Stimulated activated naive CD8-positive, alpha-beta T cell treated with anti-CD3 and anti-CD28 coated beads, Interleukin-15, amount 100 ng/mL, for 72 hours (primary cell): ENCODE measurements at regions not wholly inside any gene's neighbourhood (a gene's known extent, or its start where the extent isn't known, plus 50 kb on each side); places are given as distances from the start of the nearest gene placed in this dataset.

Source experiments
- ATAC-seq: fragments of 150-1000 bp; cut with Tn5 transposase; 2 replicates; pipeline ENCODE4 v1.10.0; 2021; ENCODE audit warnings: mild to moderate bottlenecking, moderate library complexity
- DNase-seq, 2 donors: peaks; one replicate each; pipeline ENCODE4 v3.0.0; 2021 to 2022
- H3K27ac Mint-ChIP-seq, 2 donors: one replicate each; pipeline ENCODE4 v1.8.0; 2022; ENCODE audit warnings: mild to moderate bottlenecking in 2 of 2, mixed read lengths in 2 of 2, moderate library complexity in 2 of 2
- H3K27me3 Mint-ChIP-seq: one replicate; pipeline ENCODE4 v1.8.0; 2022; ENCODE audit warnings: mixed read lengths
- H3K4me1 Mint-ChIP-seq: one replicate; pipeline ENCODE4 v1.8.0; 2022; ENCODE audit warnings: mild to moderate bottlenecking, mixed read lengths
- H3K4me3 Mint-ChIP-seq, 2 donors: one replicate each; pipeline ENCODE4 v1.8.0; 2022; ENCODE audit warnings: mild to moderate bottlenecking in 2 of 2, mixed read lengths in 2 of 2, moderate library complexity in 1 of 2
- H3K9me3 Mint-ChIP-seq, 2 donors: one replicate each; pipeline ENCODE4 v1.8.0; 2022; ENCODE audit warnings: mixed read lengths in 2 of 2

DNA sequence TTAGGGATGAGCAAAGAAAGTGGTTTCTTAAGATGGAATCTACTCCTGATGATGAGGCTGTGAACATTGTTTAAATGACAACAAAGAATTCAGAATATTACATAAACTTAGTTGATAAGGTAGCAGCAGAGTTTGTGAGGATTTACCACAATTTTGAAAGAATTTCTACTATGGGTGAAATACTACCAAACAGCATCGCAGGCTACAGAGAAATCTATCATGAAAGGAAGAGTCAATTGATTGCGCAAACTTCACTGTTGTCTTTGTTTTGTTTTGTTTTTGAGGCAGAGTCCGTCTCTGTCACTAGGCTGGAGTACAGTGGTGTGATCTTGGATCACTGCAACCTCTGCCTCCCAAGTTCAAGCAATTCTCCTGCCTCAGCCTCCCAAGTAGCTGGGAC lies 107.4 kb upstream of the SLC6A6 start:
- Mint-ChIP-seq H3K27ac (no peak overlapping the region), H3K27me3 (peaks cover 7% of the 10 kb centered on the region), H3K4me1 (no peaks in the 10 kb centered on the region)

GRCh38 chr3:14295801-14296200 lies 106.6 kb upstream of the SLC6A6 start:
- ATAC-seq (no peak), DNase-seq (no peak)
- Mint-ChIP-seq H3K9me3 (no peaks in the 10 kb centered on the region), H3K4me1 (no peaks in the 10 kb centered on the region), H3K27ac (no peak overlapping the region), H3K27me3 (peaks cover 7% of the 10 kb centered on the region), H3K4me3 (no peak overlapping the region)

More for the DNA sequence above, 107.4 kb upstream of the SLC6A6 start:
- ATAC-seq (no peak), DNase-seq (no peak)
- no peak overlapping the region for H3K4me3 Mint-ChIP-seq
- no peaks in the 10 kb centered on the region for H3K9me3 Mint-ChIP-seq

- Mint-ChIP-seq H3K4me1 (no peaks in the 10 kb centered on the region), H3K27ac (no peak overlapping the region), H3K9me3 (no peaks in the 10 kb centered on the region), H3K4me3 (no peak overlapping the region), H3K27me3 (peaks cover 7% of the 10 kb centered on the region)
- ATAC-seq (no peak), DNase-seq (no peak)
These were observed 105.1 kb upstream of the SLC6A6 start for GRCh38 chr3:14297305-14297704.

GRCh38 chr3:14297784-14298236 lies 104.6 kb upstream of the SLC6A6 start:
- ATAC-seq, result peak; percentile 59
- DNase-seq, result no peak
- Mint-ChIP-seq H3K9me3 (no peaks in the 10 kb centered on the region), H3K27me3 (peaks cover 7% of the 10 kb centered on the region), H3K4me3 (no peak overlapping the region), H3K4me1 (no peaks in the 10 kb centered on the region), H3K27ac (no peak overlapping the region)

DNA sequence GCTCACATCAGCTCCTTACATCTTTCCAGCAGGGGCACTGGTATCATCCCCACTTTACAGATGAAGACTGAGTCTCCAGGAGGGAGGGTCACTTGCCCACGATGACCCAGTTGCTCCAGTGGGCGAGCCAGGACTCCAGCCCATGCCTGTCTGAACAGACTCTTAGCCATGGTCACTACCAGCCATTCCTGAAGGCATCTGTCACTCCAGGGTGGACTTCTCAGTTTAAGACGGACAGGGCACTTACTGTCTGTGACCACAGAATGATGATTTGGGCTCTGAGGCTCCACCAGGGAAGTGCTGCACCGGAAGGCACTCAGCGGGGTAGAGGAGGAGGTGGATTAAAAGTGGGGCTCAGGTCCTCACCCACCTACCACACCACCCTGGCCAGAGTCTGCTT lies 104.0 kb upstream of the SLC6A6 start:
- no peak for ATAC-seq
- DNase-seq, result no peak
- H3K27ac Mint-ChIP-seq, result no peak overlapping the region
- H3K9me3 Mint-ChIP-seq, result no peaks in the 10 kb centered on the region
- H3K4me3 Mint-ChIP-seq, result no peak overlapping the region
- H3K4me1 Mint-ChIP-seq, result peaks cover 5% of the 10 kb centered on the region
- peaks cover 11% of the 10 kb centered on the region for H3K27me3 Mint-ChIP-seq

DNA sequence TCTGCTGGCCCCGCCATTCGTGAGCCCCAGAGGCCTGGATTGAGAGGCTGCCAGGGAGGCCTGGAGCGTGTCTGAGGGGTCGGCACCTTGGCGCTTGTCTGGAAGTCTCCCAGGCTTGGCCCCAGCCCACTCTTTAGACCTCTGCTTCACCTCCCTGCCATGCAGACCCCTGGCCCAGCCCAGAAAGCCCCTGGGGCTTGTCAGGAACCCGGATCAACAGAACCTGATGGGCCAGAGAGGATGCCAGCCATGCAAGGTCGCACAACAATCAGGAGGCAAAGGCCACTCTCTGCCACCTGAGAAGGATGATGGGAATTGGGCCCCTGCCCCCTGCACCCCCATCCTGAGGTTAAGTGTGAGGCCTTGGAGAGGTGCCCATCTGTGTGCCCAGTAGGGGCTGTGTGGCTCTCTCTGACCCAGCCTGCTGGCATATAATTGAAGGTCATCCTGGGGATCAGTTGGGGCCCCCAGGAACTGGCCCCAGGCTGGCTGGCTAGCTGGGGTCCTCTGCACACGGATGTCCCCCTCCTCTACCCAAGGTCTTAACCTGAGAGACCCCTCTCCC lies 103.3 kb upstream of the SLC6A6 start:
- Mint-ChIP-seq H3K9me3 (no peaks in the 10 kb centered on the region), H3K27me3 (peaks cover 16% of the 10 kb centered on the region), H3K4me3 (no peak overlapping the region), H3K4me1 (peaks cover 9% of the 10 kb centered on the region), H3K27ac (no peak overlapping the region)
- ATAC-seq (no peak), DNase-seq (no peak)

DNA sequence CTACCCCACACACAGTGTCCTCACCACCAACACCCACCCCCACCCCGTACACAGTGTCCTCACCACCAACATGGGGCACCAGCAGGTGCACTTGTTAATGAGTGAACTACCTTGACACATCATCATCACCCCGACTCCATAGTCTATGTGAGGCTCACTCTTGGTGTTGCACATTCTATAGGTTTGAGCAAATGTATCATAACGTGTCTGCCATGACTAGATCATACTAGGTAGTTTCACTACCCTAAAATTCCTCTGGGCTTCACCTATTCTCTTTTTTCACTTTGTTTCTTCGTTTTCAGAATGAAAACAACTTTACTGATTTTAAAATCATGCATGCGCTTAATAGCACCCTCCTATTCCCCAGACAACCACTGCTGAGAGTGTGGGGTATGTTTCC lies 102.6 kb upstream of the SLC6A6 start:
- ATAC-seq (no peak), DNase-seq (no peak)
- H3K4me3 Mint-ChIP-seq, result no peak overlapping the region

DNA sequence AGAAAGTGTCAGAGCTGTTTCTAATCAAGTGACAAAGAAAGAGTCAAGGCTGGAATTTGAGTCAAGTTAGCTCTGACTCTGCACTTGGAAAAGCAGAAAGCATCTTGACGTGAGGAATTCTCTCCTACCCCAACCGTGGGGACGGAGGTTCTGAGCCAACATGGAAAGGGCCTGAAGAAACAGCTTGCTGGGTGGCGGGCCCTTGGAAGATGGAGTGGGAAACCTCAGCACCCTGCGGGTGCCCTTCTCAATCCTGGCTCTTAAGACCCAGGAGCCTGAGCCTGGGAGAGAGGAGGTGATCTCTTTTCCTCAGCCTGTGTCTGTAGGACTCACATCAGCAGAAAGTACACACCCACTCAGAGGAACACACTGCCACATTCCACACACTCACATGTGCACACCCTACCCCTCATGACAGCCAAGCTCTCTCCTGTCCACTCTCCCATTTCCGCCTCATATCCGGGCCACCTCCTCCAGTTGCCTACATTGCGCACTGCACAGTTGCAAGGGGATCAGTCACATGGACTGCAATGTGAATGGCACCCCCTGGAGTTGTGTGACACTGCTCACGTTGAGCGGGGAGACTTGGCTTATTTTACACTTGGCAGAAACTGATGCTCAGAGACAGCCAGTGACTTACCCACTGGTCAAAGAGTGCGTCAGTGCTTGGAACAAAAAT lies 101.5 kb upstream of the SLC6A6 start:
- no peak overlapping the region for H3K4me3 Mint-ChIP-seq
- ATAC-seq (no peak), DNase-seq (no peak)
- peaks cover 9% of the 10 kb centered on the region for H3K4me1 Mint-ChIP-seq
- no peak overlapping the region for H3K27ac Mint-ChIP-seq
- peaks cover 16% of the 10 kb centered on the region for H3K27me3 Mint-ChIP-seq
- H3K9me3 Mint-ChIP-seq, result no peaks in the 10 kb centered on the region

More for the DNA sequence above, 102.6 kb upstream of the SLC6A6 start:
- Mint-ChIP-seq H3K9me3 (no peaks in the 10 kb centered on the region), H3K27me3 (peaks cover 16% of the 10 kb centered on the region), H3K4me1 (peaks cover 9% of the 10 kb centered on the region), H3K27ac (peak overlapping the region in 1 of 2 donors; percentile 79)

DNA sequence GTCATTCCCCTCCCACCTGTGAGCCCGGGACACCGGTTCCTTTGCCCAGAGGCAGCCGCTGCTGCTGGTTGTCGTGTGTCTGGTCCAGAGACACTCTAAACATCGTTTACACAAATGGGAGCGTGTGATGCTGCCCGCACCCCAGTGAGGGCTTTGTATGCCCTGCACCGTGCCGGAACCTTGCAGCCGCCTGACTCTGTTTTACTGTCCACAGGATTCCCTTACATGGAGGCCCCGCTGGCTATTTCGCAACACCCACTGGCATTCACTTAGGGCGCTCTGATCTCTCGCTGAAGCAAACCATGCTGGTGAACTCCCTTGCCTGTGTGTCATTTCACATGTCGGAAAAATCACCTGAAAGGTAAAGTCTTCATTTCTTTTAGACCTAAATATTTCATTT lies 100.8 kb upstream of the SLC6A6 start:
- Mint-ChIP-seq H3K4me1 (peaks cover 9% of the 10 kb centered on the region), H3K27me3 (peaks cover 9% of the 10 kb centered on the region), H3K27ac (no peak overlapping the region), H3K4me3 (no peak overlapping the region), H3K9me3 (no peaks in the 10 kb centered on the region)
- no peak for DNase-seq
- ATAC-seq, result no peak

- Mint-ChIP-seq H3K4me3 (no peak overlapping the region), H3K4me1 (peaks cover 9% of the 10 kb centered on the region), H3K27me3 (peaks cover 9% of the 10 kb centered on the region), H3K9me3 (no peaks in the 10 kb centered on the region), H3K27ac (peak overlapping the region in 1 of 2 donors; percentile 29)
- DNase-seq, result no peak
- ATAC-seq, result peak; percentile 38
These were observed 98.9 kb upstream of the SLC6A6 start for GRCh38 chr3:14303336-14304100.

GRCh38 chr3:14304101-14305045 lies 98.0 kb upstream of the SLC6A6 start:
- peaks cover 9% of the 10 kb centered on the region for H3K4me1 Mint-ChIP-seq
- H3K4me3 Mint-ChIP-seq, result no peak overlapping the region
- no peak for ATAC-seq
- no peaks in the 10 kb centered on the region for H3K9me3 Mint-ChIP-seq
- DNase-seq, result no peak
- H3K27me3 Mint-ChIP-seq, result peaks cover 9% of the 10 kb centered on the region
- H3K27ac Mint-ChIP-seq, result no peak overlapping the region

- H3K27ac Mint-ChIP-seq, result no peak overlapping the region
- peaks cover 16% of the 10 kb centered on the region for H3K27me3 Mint-ChIP-seq
- DNase-seq (no peak), ATAC-seq (no peak)
- no peaks in the 10 kb centered on the region for H3K9me3 Mint-ChIP-seq
- H3K4me1 Mint-ChIP-seq, result peaks cover 9% of the 10 kb centered on the region
- no peak overlapping the region for H3K4me3 Mint-ChIP-seq
These were observed 97.1 kb upstream of the SLC6A6 start for GRCh38 chr3:14305324-14305723.

DNA sequence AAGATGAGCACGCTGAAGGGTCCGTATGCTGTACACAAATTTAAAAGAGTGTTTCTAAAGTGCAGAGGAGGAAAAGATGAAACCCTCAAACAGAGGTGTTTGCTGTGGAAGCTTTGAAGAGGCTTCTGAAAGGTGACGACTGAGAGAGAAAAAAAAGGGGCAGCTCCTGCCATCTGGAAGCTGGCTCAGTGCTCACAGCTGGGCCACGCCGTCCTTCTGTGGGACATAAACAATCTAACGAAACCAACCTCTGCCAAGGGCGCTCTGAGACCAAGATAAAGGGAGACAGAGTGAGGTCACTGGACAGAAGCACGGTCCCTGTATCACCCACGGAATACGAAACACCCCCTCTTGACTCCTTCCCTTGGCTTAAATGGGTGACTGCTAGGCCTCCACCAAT lies 96.3 kb upstream of the SLC6A6 start:
- H3K9me3 Mint-ChIP-seq, result no peaks in the 10 kb centered on the region
- peaks cover 9% of the 10 kb centered on the region for H3K4me1 Mint-ChIP-seq
- ATAC-seq, result no peak
- no peak overlapping the region for H3K4me3 Mint-ChIP-seq
- DNase-seq, result no peak
- peaks cover 19% of the 10 kb centered on the region for H3K27me3 Mint-ChIP-seq
- H3K27ac Mint-ChIP-seq, result peak overlapping the region in 1 of 2 donors; percentile 88

GRCh38 chr3:14307656-14308302 lies 94.6 kb upstream of the SLC6A6 start:
- DNase-seq (no peak), ATAC-seq (no peak)
- H3K4me3 Mint-ChIP-seq, result no peak overlapping the region
- no peaks in the 10 kb centered on the region for H3K9me3 Mint-ChIP-seq
- peaks cover 9% of the 10 kb centered on the region for H3K4me1 Mint-ChIP-seq
- peaks cover 30% of the 10 kb centered on the region for H3K27me3 Mint-ChIP-seq
- H3K27ac Mint-ChIP-seq, result peak overlapping the region in 1 of 2 donors; percentile 48

DNA sequence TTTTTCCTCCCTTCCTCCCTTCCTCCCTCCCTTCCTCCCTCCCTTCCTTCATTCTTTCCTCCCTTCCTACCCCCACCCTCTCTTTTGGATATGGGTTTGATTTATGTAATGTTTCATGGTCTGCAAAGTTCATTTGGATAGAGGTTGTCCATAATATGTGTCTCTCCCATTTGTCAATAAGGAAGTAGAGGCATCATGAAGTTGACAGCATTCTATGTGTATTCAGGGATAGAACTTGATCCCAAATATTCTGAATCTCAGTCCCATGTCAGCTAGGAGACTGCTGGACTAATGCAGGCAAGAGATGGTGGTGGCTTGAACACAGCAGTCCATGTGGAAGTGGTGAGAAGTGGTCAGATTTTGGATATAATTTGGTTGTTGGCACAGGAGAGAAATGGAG lies 90.7 kb upstream of the SLC6A6 start:
- no peak for ATAC-seq
- H3K27me3 Mint-ChIP-seq, result peaks cover 20% of the 10 kb centered on the region
- H3K27ac Mint-ChIP-seq, result no peak overlapping the region
- no peaks in the 10 kb centered on the region for H3K4me1 Mint-ChIP-seq
- H3K9me3 Mint-ChIP-seq, result no peaks in the 10 kb centered on the region
- no peak overlapping the region for H3K4me3 Mint-ChIP-seq
- no peak for DNase-seq
